AG09309 (cell line): ENCODE measurements at regions not wholly inside any gene's neighbourhood (a gene's known extent, or its start where the extent isn't known, plus 50 kb on each side); places are given as distances from the start of the nearest gene placed in this dataset.

Source experiments
- DNase-seq: peaks from one replicate; pipeline ENCODE4 v3.0.0-alpha.2; 2010; ENCODE audit warnings: low read depth
- H3K4me3 ChIP-seq: 2 replicates; pipeline ENCODE4 v1.5.1; 2011; ENCODE audit warnings: mild to moderate bottlenecking, low read depth, low read length, moderate library complexity; ENCODE audit not compliant: control insufficient read depth
- CTCF ChIP-seq: IDR thresholded peaks from 2 replicates; pipeline ENCODE4 v1.5.1; 2011; ENCODE audit warnings: mild to moderate bottlenecking, low read depth, low read length, inconsistent platforms; ENCODE audit not compliant: insufficient read depth, control insufficient read depth; ENCODE audit errors: missing control alignments

GRCh38 chr3:18597919-18598318, 172.8 kb upstream of the SATB1 start:
- TF ChIP-seq CTCF, result no peak
- H3K4me3 ChIP-seq, result no peak overlapping the region
- DNase-seq, result no peak

GRCh38 chr3:18593231-18593630, 168.1 kb upstream of the SATB1 start:
- no peak for DNase-seq
- no peak for TF ChIP-seq CTCF
- no peak overlapping the region for H3K4me3 ChIP-seq

GRCh38 chr3:18591120-18591519, 166.0 kb upstream of the SATB1 start:
- H3K4me3 ChIP-seq, result no peak overlapping the region
- no peak for DNase-seq
- TF ChIP-seq CTCF, result no peak

- TF ChIP-seq CTCF, result no peak
- H3K4me3 ChIP-seq, result no peak overlapping the region
- DNase-seq, result no peak
Measured at GRCh38 chr3:18586076-18586475, 160.9 kb upstream of the SATB1 start.

GRCh38 chr3:18585004-18585968, 160.1 kb upstream of the SATB1 start:
- no peak for DNase-seq
- H3K4me3 ChIP-seq, result no peak overlapping the region
- no peak for TF ChIP-seq CTCF

- no peak for TF ChIP-seq CTCF
- no peak for DNase-seq
Measured at GRCh38 chr3:18580268-18580667, 155.1 kb upstream of the SATB1 start.

More at GRCh38 chr3:18580268-18580667, 155.1 kb upstream of the SATB1 start:
- no peak overlapping the region for H3K4me3 ChIP-seq
